Suppressor macrophage (primary cell): ENCODE measurements at regions not wholly inside any gene's neighbourhood (a gene's known extent, or its start where the extent isn't known, plus 50 kb on each side); places are given as distances from the start of the nearest gene placed in this dataset.

ENCODE experiments used
- DNase-seq, 4 experiments: peaks; one replicate each; pipeline ENCODE4 v3.0.0-alpha.2; 2020 to 2022

GRCh38 chr10:6763423-6763822 lies 183.3 kb upstream of the PRKCQ start:
- DNase-seq, result no peak

GRCh38 chr10:6763001-6763400 lies 182.9 kb upstream of the PRKCQ start:
- no peak for DNase-seq

- DNase-seq, result no peak
These were observed 179.9 kb upstream of the PRKCQ start for GRCh38 chr10:6759961-6760360.

- DNase-seq, result peak in 1 of 4 experiments; percentile 9
These were observed 177.1 kb upstream of the PRKCQ start for GRCh38 chr10:6757158-6757557.

GRCh38 chr10:6756716-6757115 lies 176.6 kb upstream of the PRKCQ start:
- DNase-seq, result no peak

GRCh38 chr10:6755781-6756460 lies 175.8 kb upstream of the PRKCQ start:
- no peak for DNase-seq

- no peak for DNase-seq
These were observed 173.6 kb upstream of the PRKCQ start for GRCh38 chr10:6753644-6754043.

- DNase-seq, result no peak
These were observed 171.3 kb upstream of the PRKCQ start for GRCh38 chr10:6751363-6751762.

GRCh38 chr10:6748981-6749635 lies 169.0 kb upstream of the PRKCQ start:
- no peak for DNase-seq

GRCh38 chr10:6748029-6748428 lies 168.0 kb upstream of the PRKCQ start:
- DNase-seq, result no peak

GRCh38 chr10:6746782-6747181 lies 166.7 kb upstream of the PRKCQ start:
- DNase-seq, result no peak

- peak in 3 of 4 experiments; percentile 6 to 47 (median 30) for DNase-seq
These were observed 163.3 kb upstream of the PRKCQ start for GRCh38 chr10:6743291-6743849.

- peak; percentile 7 to 51 (median 27) for DNase-seq
These were observed 161.5 kb upstream of the PRKCQ start for GRCh38 chr10:6741541-6741941.

GRCh38 chr10:6739530-6740174 lies 159.6 kb upstream of the PRKCQ start:
- no peak for DNase-seq

GRCh38 chr10:6738112-6738768 lies 158.2 kb upstream of the PRKCQ start:
- no peak for DNase-seq

- no peak for DNase-seq
These were observed 157.7 kb upstream of the PRKCQ start for GRCh38 chr10:6737758-6738111.

- DNase-seq, result peak in 2 of 4 experiments; percentile 11 to 26
These were observed 157.1 kb upstream of the PRKCQ start for GRCh38 chr10:6737080-6737641.

- DNase-seq, result no peak
These were observed 154.2 kb upstream of the PRKCQ start for GRCh38 chr10:6734286-6734685.

- DNase-seq, result no peak
These were observed 149.8 kb upstream of the PRKCQ start for GRCh38 chr10:6729861-6730344.

- DNase-seq, result no peak
These were observed 149.1 kb upstream of the PRKCQ start for GRCh38 chr10:6729071-6729774.

- no peak for DNase-seq
These were observed 146.8 kb upstream of the PRKCQ start for GRCh38 chr10:6726924-6727323.

GRCh38 chr10:6722616-6723004 lies 142.5 kb upstream of the PRKCQ start:
- DNase-seq, result no peak
